GM18520 (cell line): ENCODE measurements at regions not wholly inside any gene's neighbourhood (a gene's known extent, or its start where the extent isn't known, plus 50 kb on each side); places are given as distances from the start of the nearest gene placed in this dataset.
"Not testable (repeated sequence)": the region's sequence is repeated elsewhere in the genome, so short reads cannot be mapped to it uniquely, and the experiment has no call there.

Source experiments
- ATAC-seq: cut with Tn5 transposase; IDR thresholded peaks from one replicate; pipeline ENCODE4 v1.9.1; 2021; ENCODE audit not compliant: unreplicated experiment

DNA sequence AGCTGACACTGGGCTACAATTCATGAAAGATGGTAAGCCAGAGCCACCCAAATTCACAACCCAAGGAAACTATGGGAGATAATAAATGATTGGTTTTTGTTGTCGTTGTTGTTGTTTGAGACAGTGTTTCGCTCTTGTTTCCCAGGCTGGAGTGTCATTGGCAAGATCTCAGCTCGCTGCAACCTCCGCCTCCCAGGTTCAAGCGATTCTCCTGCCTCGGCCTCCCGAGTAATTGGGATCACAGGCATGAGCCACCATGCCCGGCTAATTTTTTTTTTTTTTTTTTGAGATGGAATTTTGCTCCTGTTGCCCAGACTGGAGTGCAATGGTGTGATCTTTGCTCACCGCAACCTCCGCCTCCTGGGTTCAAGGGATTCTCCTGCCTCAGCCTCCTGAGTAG, 65.9 kb upstream of the METTL9 start:
- not testable (repeated sequence) for ATAC-seq

DNA sequence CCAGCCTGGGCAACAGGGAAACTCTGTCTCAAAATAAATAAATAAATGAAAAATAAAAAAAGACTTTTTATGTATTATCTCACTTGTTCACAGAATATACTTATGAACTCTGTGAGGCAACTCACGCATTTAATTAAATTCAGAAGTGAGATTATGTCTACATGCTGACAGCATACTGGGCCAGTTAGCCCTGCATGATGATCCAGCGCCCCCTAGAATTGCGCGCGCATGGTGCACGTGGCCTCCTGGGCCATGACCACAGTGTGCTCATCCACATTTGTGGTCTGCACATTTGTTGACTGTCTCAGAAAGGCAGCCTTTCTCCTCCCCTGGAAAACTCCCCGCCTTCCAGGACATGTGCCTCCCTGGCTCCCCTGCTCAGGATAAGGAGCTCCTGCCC, 64.8 kb upstream of the METTL9 start:
- ATAC-seq, result not testable (repeated sequence)

DNA sequence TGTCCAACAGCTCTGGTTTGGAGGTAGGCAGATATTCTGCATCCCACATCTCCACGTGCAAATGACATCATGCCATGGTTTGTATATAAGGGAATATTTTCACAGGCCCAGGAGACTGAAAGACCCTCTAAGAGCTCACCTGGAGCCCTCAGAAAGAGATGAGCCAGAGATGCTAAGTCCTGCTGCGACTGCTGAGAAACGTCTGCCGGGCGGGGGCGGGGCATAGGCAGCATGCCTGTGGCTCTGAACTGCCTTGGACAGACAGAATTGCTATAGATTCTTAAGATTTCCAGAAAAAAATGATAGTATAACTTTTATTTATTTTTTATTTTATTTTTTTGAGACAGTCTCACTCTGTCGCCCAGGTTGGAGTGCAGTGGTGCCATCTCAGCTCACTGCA, 64.2 kb upstream of the METTL9 start:
- not testable (repeated sequence) for ATAC-seq

DNA sequence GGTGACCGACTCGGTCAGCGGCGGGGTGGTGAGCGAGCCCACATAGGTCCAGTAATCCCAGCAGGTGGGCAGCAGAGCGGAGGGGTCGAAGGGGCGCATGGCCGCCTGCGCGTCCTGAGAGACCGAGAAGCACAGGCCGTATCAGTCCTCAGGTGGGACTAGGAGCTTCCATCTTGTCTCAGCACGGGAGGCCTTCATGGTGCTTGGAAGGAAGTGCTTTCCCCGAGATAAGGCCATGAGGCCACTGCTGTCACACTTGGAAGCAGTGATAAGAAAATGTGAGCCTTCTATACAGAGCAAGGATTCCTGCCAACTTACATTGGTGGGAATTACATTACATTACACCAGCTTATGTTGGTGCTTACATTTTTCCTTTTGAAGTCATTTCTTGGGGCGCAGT, 62.6 kb upstream of the METTL9 start:
- ATAC-seq, result not testable (repeated sequence)

DNA sequence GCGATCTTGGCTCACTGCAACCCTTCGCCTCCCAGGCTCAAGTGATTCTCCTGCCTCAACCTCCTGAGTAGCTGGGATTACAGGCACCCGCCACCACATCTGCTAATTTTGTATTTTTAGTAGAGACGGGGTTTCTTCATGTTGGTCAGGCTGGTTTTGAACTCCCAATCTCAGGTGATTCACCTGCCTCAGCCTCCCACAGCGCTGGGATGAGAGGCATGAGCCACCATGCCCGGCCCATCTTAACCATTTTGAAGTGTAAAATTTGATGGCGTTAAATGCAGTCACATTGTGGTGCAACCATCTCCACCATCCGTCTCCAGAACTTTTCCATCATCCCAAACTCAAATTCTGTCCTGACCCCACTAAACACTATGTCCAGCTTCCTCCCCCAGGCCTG, 61.8 kb upstream of the METTL9 start:
- not testable (repeated sequence) for ATAC-seq

DNA sequence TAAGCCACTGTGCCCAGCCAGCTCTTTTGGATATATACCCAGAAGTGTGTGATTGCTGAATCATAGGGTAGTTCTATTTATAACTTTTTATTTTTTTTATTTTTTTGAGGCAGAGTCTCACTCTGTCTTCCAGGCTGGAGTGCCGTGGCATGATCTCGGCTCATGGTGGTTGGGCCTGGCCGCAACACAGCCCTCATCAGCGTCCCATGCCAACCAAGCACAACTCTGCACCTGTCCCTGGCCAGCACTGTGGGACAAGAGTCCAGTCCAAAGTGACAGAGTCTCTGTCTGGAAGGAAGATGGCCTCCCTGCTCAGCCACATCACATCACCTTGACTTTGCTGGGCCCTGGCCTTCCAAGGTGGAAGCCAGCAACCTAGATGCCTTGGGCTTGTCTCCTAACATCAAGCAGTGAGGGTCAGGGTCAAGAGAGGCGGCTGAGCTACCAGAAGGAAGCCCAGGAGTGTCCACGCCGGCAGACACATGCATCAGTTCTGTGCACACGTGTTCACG, 60.2 kb upstream of the METTL9 start:
- not testable (repeated sequence) for ATAC-seq

DNA sequence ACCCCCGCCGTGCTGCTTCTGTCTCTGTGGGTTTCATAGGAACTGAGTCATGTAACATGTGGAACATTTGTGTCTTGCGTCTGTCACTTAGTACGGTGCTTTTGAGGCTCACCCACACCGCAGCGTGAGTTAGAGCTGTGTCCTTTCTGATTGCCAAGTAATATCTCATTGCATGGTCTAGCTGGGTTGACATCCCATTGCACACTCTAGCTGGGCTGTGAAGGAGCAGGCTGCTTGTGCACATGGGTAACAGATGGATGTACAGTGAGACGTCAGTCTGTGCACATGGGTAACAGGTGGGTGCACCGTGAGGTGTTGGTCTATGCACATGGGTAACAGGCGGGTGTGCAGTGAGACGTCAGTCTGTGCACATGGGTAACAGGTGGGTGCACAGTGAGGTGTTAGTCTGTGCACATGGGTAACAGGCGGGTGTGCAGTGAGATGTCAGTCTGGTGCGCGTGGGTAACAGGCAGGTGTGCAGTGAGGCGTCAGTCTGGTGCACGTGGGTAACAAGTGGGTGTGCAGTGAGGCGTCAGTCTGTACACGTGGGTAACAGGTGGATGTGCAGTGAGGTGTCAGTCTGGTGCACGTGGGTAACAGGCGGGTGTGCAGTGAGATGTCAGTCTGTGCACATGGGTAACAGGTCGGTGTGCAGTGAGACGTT, 58.5 kb upstream of the METTL9 start:
- peak; percentile 86 for ATAC-seq

DNA sequence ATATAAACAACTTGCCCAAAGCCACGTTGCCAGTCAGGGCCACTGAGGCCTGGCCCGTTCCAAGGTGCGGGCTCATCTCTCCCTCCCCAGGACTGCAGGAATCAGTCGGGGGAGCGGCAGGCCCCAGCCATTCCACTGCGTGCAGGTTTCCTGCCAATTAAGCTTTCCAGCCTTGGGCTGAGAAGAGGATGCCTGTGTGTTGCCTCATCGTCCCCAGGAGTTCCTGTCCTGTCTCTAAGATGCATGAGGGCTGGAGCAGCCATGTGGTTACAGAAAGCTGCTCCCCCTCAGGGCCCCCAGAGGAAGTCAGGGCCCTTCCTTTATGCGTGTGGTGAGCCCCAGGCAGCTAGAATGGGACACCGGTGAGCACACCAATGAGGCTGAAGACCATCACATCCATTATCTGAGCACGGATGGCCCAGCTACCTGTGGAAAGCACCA, 57.7 kb upstream of the METTL9 start:
- ATAC-seq, result not testable (repeated sequence)

DNA sequence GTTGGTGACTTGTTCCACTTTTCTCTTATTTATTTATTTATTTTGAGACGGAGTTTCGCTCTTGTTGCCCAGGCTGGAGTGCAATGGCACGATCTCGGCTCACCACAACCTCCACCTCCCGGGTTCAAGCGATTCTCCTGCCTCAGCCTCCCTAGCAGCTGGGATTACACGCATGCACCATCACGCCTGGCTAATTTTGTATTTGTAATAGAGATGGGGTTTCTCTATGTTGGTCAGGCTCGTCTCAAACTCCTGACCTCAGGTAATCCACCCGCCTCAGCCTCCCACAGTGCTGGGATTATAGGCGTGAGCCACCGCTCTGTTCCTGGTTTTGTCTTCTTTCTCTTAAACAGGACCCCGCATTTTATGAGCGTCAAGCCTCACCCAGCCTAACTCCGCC, 57.3 kb upstream of the METTL9 start:
- ATAC-seq, result not testable (repeated sequence)

DNA sequence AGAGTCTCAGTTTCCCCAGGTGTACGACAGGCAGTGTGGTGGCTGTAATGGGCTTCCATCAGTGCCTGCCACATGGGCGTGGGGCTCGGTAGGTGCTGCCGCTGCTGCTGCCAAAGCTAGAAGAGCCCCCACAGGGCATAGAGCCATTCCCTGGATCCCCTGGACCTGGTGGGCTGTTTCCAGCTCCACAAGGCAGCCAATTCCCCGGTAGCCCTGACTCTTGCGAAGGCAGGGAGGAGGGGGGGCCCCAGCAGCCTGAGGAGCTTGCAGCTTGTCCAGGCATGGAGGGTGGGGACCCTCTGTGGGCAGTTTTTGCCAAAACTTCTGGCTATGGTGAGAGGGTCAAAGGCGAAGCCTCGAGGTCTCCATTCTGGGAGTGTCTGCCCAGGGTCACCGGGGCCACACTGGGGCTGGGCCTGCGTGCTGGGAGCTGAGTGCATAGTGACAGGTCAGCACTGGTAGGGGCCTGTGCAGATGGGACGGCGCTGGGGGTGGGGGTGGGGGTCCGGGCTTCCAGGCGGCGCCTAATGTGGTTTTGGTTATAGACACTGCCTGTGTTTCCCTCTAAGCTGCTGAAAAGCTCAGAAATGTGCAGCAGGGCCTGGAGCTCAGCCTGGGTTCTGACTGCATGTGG, 56.8 kb upstream of the METTL9 start:
- not testable (repeated sequence) for ATAC-seq

DNA sequence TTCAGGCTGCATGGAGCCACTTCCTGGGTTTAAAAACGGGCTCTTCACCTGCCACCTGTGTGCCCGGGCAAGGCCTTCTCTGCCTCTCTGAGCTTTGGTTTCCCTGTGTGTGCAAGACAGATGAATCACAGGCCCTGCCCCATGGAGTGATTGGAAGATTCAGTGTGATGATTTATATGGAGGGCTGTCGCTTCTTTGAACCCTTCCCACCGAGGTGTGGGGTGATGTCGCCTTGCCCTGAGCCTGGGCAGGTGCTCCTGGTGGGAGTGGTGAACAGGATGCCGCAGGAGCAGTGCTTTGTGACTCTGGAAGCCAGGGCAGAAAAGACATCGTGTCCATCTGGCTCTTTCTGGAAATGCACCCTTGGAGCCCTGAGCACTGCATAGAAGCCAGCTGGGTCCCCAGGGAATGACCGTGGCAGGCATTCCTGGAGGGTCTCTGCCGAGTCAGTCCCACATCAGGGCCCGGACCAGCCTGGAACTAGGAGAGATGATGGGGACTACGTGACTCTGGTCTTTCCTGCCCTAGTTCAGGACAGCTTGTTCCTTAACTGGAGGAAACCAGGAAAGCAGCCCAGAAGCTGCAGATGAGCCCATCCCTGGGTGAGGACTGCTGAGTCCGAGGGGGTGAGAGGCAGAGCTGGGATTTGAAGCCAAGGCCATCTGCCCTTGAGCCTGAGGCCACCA, 56.1 kb upstream of the METTL9 start:
- ATAC-seq, result not testable (repeated sequence)

DNA sequence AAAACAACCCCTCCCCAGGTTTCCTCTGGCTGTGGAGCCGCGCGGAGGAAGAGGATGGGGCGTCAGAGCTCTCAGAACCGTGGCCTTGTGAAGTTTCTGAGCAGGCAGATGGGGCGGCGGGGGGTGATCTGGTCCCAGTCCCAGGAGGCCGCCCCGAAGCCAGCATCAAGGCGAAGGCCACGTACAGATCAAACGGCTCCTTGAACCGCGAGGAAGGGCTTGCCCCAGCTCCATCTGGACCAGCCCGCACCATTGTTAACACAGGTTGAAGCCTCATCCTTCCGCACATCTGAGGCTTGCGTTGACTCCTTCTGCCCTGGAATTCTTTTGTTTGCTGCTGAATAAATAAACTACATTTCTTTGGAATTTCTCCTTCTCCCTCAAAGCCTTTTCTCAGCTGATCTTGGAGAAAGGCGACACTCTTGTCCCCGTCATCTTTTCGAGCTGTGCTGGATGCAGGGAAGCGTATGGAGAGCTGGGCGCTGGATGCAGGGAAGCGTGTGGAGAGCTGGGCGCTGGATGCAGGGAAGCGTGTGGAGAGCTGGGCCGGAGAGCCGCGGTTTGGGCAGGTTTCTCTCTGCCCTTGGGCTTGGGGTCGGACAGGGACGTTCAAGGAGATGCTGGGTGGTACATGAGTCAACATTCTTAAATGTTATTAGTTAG, 53.6 kb upstream of the METTL9 start:
- ATAC-seq, result not testable (repeated sequence)

DNA sequence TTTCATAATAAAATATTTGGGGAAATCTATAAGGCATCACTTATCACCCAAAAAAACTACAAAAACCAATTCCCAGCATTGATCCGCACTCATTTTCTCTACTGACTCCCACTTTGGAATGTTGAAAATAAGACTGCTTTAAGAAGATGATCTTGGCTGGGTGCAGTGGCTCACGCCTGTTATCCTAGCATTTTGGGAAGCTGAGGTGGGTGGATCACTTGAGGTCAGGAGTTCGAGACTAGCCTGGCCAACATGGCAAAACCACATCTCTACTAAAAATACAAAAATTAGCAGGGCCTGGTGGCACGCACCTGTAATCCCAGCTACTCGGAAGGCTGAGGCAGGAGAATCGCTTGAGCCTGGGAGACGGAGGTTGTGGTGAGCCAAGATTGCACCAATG, 50.0 kb upstream of the METTL9 start:
- ATAC-seq, result not testable (repeated sequence)
